Liver (tissue), 8 donors: ENCODE measurements at regions not wholly inside any gene's neighbourhood (a gene's known extent, or its start where the extent isn't known, plus 50 kb on each side); places are given as distances from the start of the nearest gene placed in this dataset.

ENCODE experiments used
- DNase-seq: peaks from one replicate; pipeline ENCODE4 v3.0.0-alpha.2; 2017; ENCODE audit warnings: low spot score
- H3K27ac ChIP-seq, 2 donors: one replicate each; pipeline ENCODE4 v1.7.0; 2013; ENCODE audit warnings: inconsistent platforms in 2 of 2, low read length in 2 of 2, control low read depth in 1 of 2, low read depth in 1 of 2, mild to moderate bottlenecking in 1 of 2
- H3K27me3 ChIP-seq, 4 donors: one replicate each; pipeline versions ENCODE4 v1.6.1 to v1.7.0; 2013; ENCODE audit warnings: low read length in 3 of 4, inconsistent platforms in 1 of 4, mild to moderate bottlenecking in 1 of 4, moderate library complexity in 1 of 4; ENCODE audit not compliant: control insufficient read depth in 4 of 4, insufficient read depth in 4 of 4
- H3K36me3 ChIP-seq, 4 donors: one replicate each; pipeline versions ENCODE4 v1.6.1 to v1.7.0; 2013; ENCODE audit warnings: low read length in 3 of 4, mild to moderate bottlenecking in 3 of 4, low read depth in 1 of 4, moderate library complexity in 1 of 4; ENCODE audit not compliant: control insufficient read depth in 4 of 4, insufficient read depth in 3 of 4
- H3K4me1 ChIP-seq, 4 donors: one replicate each; pipeline versions ENCODE4 v1.6.1 to v1.7.0; 2013; ENCODE audit warnings: low read length in 3 of 4, mild to moderate bottlenecking in 3 of 4, moderate library complexity in 1 of 4; ENCODE audit not compliant: control insufficient read depth in 4 of 4, insufficient read depth in 4 of 4
- H3K4me3 ChIP-seq, 3 donors: one replicate each; pipeline versions ENCODE4 v1.6.1 to v1.7.0; 2013; ENCODE audit warnings: low read length in 3 of 3, control low read depth in 1 of 3, low read depth in 1 of 3, mild to moderate bottlenecking in 1 of 3
- H3K9ac ChIP-seq, 2 donors: one replicate each; pipeline ENCODE4 v1.7.0; 2013; ENCODE audit warnings: low read length in 2 of 2, mild to moderate bottlenecking in 2 of 2, moderate library complexity in 2 of 2, control low read depth in 1 of 2, low read depth in 1 of 2
- H3K9me3 ChIP-seq, 4 donors: one replicate each; pipeline versions ENCODE4 v1.6.1 to v1.7.0; 2013; ENCODE audit warnings: low read length in 3 of 4; ENCODE audit not compliant: control insufficient read depth in 4 of 4
- ATF3 ChIP-seq: IDR thresholded peaks from 2 replicates; pipeline ENCODE4 v1.6.1; 2016; ENCODE audit warnings: antibody characterized with exemption
- CTCF ChIP-seq: fragments of 150-350 bp; IDR thresholded peaks from 2 replicates; pipeline ENCODE4 v1.5.1; 2017; ENCODE audit warnings: improper control_type of control experiment, low read depth, low read length; ENCODE audit not compliant: missing input control
- EGR1 ChIP-seq, 2 donors: IDR thresholded peaks; 2 replicates each; pipeline ENCODE4 v1.6.1; 2016 to 2018; ENCODE audit warnings: antibody characterized with exemption in 2 of 2, low read depth in 2 of 2
- FOXA1 ChIP-seq: IDR thresholded peaks from 2 replicates; pipeline ENCODE4 v1.6.1; 2016; ENCODE audit warnings: antibody characterized with exemption
- FOXA2 ChIP-seq: IDR thresholded peaks from 2 replicates; pipeline ENCODE4 v1.6.1; 2016; ENCODE audit warnings: antibody characterized with exemption
- GABPA ChIP-seq, 2 donors: IDR thresholded peaks in 1 of 2; conservative IDR thresholded peaks in 1 of 2; 2 replicates each; pipeline ENCODE4 v1.6.1; 2016; ENCODE audit warnings: antibody characterized with exemption in 2 of 2, mild to moderate bottlenecking in 1 of 2, moderate library complexity in 1 of 2
- HNF4A ChIP-seq, 2 donors: conservative IDR thresholded peaks; 2 replicates each; pipeline ENCODE4 v1.6.1; 2016; ENCODE audit warnings: antibody characterized with exemption in 2 of 2, mild to moderate bottlenecking in 2 of 2
- HNF4G ChIP-seq: IDR thresholded peaks from 2 replicates; pipeline ENCODE4 v1.6.1; 2016; ENCODE audit warnings: antibody characterized with exemption
- JUND ChIP-seq, 2 donors: IDR thresholded peaks; 2 replicates each; pipeline ENCODE4 v1.6.1; 2016; ENCODE audit warnings: antibody characterized with exemption in 2 of 2
- MAX ChIP-seq: IDR thresholded peaks from 2 replicates; pipeline ENCODE4 v1.6.1; 2016; ENCODE audit warnings: antibody characterized with exemption
- NR2F2 ChIP-seq: IDR thresholded peaks from 2 replicates; pipeline ENCODE4 v1.6.1; 2016; ENCODE audit warnings: antibody characterized with exemption
- RAD21 ChIP-seq, 2 donors: IDR thresholded peaks; 2 replicates each; pipeline ENCODE4 v1.6.1; 2016; ENCODE audit warnings: antibody characterized with exemption in 2 of 2, mild to moderate bottlenecking in 2 of 2
- REST ChIP-seq: IDR thresholded peaks from 2 replicates; pipeline ENCODE4 v1.6.1; 2016; ENCODE audit warnings: antibody characterized with exemption, mild to moderate bottlenecking
- RXRA ChIP-seq, 2 donors: IDR thresholded peaks; 2 replicates each; pipeline ENCODE4 v1.6.1; 2017 to 2018; ENCODE audit warnings: antibody characterized with exemption in 2 of 2, mild to moderate bottlenecking in 1 of 2
- SP1 ChIP-seq: IDR thresholded peaks from 2 replicates; pipeline ENCODE4 v1.6.1; 2018; ENCODE audit warnings: antibody characterized with exemption, mild to moderate bottlenecking
- TAF1 ChIP-seq: conservative IDR thresholded peaks from 2 replicates; pipeline ENCODE4 v1.6.1; 2016; ENCODE audit warnings: antibody characterized with exemption, mild to moderate bottlenecking
- YY1 ChIP-seq: IDR thresholded peaks from 2 replicates; pipeline ENCODE4 v1.6.1; 2016; ENCODE audit warnings: antibody characterized with exemption, mild to moderate bottlenecking
- ZBTB33 ChIP-seq: IDR thresholded peaks from 2 replicates; pipeline ENCODE4 v1.6.1; 2016; ENCODE audit warnings: antibody characterized with exemption
- WGBS: extraction: QIAGEN DNeasy Blood & Tissue Kit; methylation state at CpG from one replicate; pipeline ENCODE4 v1.1.7; 2013; 5-methylcytosine and 5-hydroxymethylcytosine counted together
- donor health status: healthy.
- donor health status: healthy.
- donor health status: healthy.
- donor health status: healthy.
- donor health status: healthy.

- H3K36me3 ChIP-seq = no peaks in the 10 kb centered on the region
- peaks cover 0 to 3% (median 0%) of the 10 kb centered on the region in 4 donors for H3K4me1 ChIP-seq
- no peak for TF ChIP-seq FOXA2
- TF ChIP-seq JUND (IDR thresholded peaks at IDR 0.05) = no peak
- no peak for TF ChIP-seq HNF4A (conservative IDR thresholded peaks at IDR 0.05)
- TF ChIP-seq GABPA (IDR thresholded peaks at IDR 0.05 in 1 of 2, conservative IDR thresholded peaks at IDR 0.05 in 1 of 2) = no peak
- no peak for TF ChIP-seq ZBTB33
- TF ChIP-seq TAF1 = no peak
- no peak for TF ChIP-seq REST
- no peak for TF ChIP-seq HNF4G
- TF ChIP-seq ATF3 = no peak
- TF ChIP-seq EGR1 (IDR thresholded peaks at IDR 0.05; ENCODE audit: low read depth in 2 of 2) = no peak
- TF ChIP-seq MAX = no peak
- TF ChIP-seq CTCF = no peak
- TF ChIP-seq SP1 = no peak
- no peak for TF ChIP-seq NR2F2
- no peak for TF ChIP-seq RAD21 (IDR thresholded peaks at IDR 0.05)
- TF ChIP-seq YY1 = no peak
- no peak for TF ChIP-seq FOXA1
- no peak for TF ChIP-seq RXRA (IDR thresholded peaks at IDR 0.05)
- no peak overlapping the region for H3K4me3 ChIP-seq
- 69% methylated on average over 4 of the region's 4 CpGs for WGBS
- no peak overlapping the region for H3K27ac ChIP-seq
- no peak for DNase-seq
- no peak overlapping the region for H3K9ac ChIP-seq
- peaks cover 0 to 4% (median 0%) of the 10 kb centered on the region in 4 donors for H3K9me3 ChIP-seq
- no peaks in the 10 kb centered on the region for H3K27me3 ChIP-seq
Observed at GRCh38 chr1:168453056-168453455, 90.7 kb downstream of the XCL2 start.

- DNase-seq = no peak
- Histone ChIP-seq H3K36me3 (no peaks in the 10 kb centered on the region), H3K4me3 (no peak overlapping the region), H3K27me3 (no peaks in the 10 kb centered on the region), H3K27ac (no peak overlapping the region), H3K4me1 (peaks cover 0 to 3% (median 0%) of the 10 kb centered on the region in 4 donors), H3K9me3 (peaks cover 0 to 4% (median 0%) of the 10 kb centered on the region in 4 donors), H3K9ac (no peak overlapping the region)
- TF ChIP-seq FOXA1 = no peak
- TF ChIP-seq RXRA (IDR thresholded peaks at IDR 0.05) = no peak
- TF ChIP-seq SP1 = no peak
- no peak for TF ChIP-seq ATF3
- no peak for TF ChIP-seq FOXA2
- TF ChIP-seq JUND (IDR thresholded peaks at IDR 0.05) = no peak
- WGBS = 74% methylated on average over 1 of the region's 1 CpG
Observed at GRCh38 chr1:168452329-168452728, 91.5 kb downstream of the XCL2 start.
